NCI-H2196 (cell line): ENCODE measurements at regions not wholly inside any gene's neighbourhood (a gene's known extent, or its start where the extent isn't known, plus 50 kb on each side); places are given as distances from the start of the nearest gene placed in this dataset.
A peak's percentile ranks its signal among the peaks of the same experiment; 100 is the strongest.

ENCODE experiments used
- DNase-seq: peaks from one replicate; lab custom pipeline; 2025; ENCODE audit not compliant: unreplicated experiment; lab: John Stamatoyannopoulos, UW

DNA sequence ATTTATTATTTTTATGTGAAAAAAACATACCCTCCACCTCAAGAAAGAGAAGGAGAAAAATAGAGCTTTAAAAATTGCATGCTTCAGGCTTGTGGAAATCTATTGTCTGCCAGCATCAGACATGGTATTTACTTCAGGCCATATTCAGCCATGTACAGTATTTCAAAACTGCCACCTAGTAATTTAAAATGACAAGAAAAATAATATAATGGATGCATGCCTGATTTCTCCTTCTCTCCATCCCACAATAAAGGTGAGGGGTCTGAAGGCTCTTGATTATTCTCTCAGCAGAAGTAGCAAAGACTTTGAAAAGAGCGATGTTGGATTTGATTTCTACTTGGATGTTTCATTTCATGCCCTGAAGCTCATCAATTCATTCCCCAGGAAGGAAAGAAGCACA is 250.7 kb downstream of the TBC1D4 start:
- DNase-seq, result no peak

DNA sequence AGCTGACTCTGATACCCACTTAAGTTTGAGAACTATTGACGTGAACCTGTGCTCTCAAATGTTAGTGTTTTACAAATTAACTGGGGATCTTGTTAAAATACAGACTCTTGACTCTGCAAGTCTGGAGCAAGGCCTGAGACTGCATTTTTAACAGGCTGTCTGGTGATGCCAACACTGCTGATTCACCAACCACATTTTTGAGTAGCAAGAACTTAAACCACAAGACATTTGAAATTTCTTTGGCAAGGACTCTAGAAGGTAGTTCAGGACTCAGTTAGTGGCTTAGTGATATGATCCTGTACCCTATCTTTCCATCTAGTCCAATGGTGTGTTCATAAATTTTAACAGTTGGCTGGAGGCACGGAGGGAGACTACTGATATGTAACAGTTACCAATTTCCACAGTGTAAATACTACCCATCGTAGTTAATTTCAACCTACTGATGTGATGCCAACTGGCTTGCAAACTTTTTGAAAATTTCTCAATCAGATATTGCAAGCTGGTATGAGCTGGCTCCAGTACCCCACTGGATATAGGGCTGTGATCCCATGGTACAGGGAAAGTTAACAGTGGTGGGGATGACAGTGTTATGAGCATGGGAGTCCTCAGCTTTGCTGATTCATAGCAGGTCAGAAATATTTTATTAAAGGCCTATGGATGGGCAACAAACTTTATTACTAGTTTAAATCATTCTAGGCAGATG is 255.1 kb downstream of the TBC1D4 start:
- no peak for DNase-seq

DNA sequence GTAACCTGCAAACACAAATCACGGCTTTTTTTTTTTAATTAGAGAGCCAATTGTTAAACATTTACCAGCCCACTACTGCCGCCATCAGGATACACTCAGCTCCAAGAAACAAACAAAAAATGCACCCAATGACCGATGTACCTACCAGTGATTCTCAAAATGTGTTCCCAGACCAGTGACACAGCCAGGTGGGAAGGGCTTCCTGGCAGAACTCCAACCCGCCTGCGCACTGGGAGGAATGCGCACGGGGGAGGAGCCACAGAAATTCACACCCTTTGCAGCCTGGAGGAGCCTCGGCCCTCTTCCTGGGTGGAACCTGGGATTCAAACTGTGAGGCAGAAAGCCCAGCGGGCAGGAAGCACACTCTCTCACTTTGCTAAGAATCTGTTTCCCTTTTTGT is 255.9 kb downstream of the TBC1D4 start:
- DNase-seq, result no peak

DNA sequence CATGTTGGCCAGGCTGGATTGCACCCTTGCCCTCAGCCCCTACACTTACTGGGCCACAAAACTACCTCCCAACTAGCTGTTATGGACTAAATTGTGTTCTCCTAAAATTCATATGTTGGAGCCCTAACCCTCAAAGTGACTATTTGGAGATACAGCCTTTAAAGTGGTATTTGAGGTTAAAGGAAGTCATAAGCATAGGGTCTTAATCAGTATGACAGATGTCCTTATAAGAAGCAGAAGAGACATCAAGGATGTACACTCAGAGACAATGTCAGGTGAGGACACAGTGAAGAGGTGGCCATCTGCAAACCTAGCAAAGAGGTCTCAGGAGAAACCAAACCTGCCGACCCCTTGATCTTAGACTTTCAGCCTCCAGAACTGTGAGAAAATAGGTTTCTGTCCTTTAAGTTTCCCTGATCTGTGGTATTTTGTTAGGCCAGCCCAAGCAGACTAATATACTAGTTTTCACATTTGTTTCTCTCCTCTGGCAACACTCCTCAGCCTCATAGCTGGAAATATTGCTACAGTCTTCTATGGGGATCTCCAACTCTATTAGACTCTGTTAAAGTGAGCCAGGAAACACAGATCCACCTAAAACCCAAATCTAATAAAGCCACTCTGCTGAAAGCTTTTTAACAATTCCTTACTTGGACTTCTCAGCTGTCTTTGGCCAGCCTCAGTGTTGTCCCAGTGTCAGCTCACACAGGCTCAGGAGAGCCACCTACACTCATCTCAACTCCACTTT is 256.5 kb downstream of the TBC1D4 start:
- DNase-seq, result no peak

DNA sequence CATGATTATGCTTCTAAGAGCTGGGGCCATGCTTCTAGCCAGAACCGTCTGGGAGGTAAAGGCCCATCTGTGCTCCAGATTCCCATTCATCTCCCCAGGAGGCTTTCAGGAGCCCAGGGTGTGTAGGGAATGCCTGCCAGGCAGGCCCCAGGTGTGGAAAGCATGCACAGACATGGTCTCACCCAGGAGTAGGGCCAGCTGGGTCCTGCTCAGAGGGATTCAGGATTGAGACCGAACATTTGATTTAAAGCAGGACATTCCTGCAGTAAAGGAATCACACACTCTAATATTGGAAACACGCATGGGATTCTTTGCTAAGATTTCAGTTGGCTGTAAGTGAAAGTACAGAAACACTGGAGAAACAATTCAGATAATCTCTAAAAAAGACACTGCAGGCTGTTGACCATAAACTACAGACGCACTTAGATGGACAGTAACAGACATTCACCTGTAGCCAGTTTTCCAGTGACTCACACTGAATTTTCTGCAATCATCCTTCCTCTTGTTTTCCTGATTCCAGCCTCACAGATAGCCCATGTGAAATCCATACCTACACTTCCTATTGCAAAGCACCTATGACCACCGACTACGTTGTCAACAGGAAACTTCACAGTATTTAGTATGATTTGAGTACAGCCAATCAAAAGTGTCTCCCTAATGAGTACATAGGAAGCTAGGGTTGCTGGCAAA is 257.8 kb downstream of the TBC1D4 start:
- DNase-seq, result no peak

DNA sequence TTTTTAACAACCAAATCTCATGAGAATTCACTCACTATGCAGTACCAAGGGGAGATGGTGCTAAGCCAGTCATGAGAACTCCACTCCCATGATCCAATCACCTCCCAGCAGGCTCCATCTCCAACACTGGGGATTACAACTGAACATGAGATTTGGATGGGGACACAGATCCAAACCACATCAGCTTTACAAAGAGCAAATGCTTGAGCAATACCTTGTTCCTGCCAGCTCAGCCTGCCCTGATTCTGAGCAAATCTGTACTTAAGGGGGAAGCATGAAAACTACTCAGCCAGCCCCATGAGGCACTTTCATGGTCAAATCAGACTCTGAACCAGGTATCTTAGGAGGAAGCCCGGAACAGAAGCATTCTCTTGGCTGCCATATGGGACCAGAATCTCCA is 259.9 kb downstream of the TBC1D4 start:
- DNase-seq, result no peak

DNA sequence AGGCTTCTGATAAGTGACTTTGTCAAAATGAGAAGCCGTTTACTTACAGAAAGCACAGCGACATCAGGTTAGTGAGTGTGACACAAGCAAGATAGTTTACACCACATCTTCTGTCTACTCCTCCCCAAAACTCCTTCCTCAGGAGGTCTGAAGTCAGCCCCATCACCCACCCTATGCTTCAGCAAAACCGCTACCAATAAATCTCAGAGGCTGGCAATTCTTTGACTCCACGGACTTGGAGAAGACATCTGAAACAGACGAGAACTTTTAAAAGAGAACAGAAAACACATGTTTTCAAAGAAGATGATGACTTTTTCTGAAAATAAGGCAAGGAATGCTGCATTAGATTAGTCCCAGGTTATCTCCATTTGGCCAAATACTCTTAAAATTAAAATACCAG is 261.1 kb downstream of the TBC1D4 start:
- no peak for DNase-seq

DNA sequence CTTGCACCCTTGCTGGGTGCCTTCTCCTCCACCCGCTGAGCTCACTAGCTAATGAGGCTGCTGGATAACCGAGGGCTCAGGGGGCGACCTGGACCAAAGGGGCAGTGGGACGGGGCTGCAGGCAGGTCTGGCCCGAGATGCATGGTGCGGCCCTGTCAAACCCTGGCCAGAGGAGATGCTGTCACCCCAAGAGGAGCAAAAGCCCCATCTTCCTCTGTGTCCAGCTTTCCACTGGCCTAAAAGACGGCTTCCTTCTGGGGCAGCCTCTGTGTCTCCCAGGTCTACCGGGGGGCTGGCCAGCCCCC is 261.8 kb downstream of the TBC1D4 start:
- no peak for DNase-seq

DNA sequence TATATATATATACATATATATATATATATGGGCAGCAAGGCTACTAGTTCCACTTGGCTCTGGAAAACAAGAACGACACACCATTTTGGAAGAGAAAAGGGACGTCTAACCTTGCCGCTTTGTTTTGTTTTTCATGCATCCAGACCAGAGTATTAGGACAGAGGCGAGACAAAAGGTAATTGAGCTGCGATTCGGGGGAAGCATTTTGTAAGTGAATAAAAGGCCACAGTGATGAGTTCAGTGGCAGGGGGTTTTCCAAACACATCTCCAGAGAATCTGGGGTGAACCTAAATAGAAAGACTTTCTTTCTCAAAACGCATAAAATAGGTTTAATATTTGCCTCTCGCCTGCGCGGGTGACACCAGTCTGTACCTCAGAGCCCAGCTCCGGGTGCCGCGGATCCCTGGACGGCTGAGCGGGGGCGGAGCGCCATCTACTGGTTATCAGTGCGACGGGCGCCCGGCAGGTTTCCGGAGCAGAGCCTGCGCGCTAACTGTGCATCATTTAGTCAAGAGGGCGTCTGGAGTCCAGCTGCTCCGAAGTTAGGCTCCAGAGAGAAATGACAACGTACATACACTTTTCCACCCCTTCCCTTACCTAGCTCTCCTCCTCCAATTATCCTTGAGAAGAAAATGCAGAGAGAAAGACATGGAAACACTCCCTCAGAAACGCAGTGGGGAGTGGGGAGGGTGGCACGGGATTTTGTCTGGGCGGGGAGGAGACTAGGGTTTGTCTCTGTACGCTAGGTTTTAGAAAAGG is 262.3 kb downstream of the TBC1D4 start:
- peak; percentile 45 for DNase-seq

DNA sequence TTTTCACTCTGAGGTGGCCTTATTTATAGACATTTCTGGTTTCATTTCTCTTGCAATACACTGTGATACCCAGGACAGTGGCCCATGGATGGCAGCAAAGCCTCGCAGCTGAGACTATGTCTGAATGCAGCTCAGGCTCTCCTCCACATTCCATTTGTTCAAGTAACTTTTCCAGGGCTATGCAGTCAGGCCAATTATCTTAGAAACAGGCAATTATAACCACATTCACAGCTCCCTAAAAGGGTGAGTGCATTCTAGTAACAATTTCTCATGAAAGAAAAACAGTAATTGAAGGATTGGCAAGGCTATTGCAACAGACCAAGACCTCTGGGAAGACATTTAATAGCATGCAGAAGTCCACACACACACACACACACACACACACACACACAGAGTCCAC is 264.0 kb downstream of the TBC1D4 start:
- DNase-seq, result no peak

DNA sequence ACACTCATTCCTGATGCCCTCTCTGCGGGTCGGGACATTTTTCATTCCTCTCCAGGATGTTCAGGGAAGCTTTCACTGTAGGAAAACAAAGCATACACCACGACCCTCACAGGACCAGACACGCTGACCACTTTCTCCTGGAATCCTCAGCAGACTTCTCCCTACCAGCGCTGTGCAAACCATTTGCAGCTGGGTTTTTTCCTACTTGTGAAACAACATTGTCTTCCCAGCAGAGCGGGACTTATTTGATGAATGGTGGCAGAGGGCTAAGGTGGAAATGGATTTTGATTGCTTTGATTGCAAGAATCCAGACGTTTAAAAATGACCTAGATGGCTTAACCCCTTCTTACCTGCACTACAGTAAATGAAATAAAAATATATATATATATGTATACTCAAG is 265.9 kb downstream of the TBC1D4 start:
- DNase-seq, result no peak

DNA sequence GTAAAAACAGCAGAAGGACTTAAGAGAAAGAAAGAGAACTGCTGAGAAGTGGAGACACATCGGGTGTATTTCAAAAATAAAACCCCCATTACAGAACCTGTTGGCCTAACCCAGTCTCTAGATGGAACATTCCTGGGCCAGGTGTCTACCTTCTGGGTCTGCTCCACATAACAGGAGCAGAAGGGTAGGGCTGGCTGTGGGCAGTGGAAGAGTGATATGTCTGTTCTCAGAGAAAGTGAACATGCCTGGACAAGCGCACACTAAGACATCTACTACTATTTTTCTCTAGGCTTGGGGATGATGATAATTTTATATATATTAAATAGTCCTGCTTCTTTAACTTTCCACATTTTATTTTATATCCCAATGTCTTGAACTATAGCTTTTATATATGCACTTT is 267.1 kb downstream of the TBC1D4 start:
- DNase-seq, result no peak

DNA sequence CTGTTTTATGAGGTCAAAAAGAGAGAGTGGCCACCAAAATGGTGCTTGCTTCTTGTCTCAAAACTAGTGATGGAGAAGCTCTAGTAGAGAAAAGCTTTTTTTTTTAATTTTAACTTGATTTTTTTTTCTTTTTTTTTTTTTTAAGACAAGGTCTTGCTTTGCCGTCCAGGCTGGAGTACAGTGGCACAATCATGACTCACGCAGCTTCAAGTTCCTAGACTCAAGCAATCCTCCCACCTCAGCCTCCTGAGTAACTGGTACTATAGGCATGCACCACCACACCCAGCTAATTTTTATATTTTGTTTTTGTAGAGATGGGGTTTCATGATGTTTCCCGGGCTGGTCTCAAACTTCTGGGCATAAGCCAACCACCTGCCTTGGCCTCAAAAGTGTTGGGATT is 279.0 kb downstream of the TBC1D4 start:
- no peak for DNase-seq

DNA sequence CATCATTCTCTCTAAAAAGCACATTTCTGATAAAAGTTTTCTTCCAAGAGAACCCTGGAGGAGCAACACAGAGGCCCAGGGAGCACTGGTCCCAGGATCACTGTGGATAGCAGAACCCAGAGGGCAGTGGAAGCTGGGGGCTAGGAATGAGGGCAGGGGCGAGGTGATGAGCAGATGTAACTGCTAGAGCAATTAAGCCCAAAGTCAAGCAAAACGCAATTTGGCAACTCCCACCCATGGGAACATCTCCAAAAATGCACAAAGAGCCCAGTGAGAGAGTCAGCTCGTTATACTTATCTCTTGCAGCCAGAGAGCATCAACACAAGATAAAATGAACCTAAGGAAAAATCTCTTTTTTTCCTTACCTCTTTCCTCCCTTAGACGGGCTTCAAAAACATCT is 284.2 kb downstream of the TBC1D4 start:
- no peak for DNase-seq

DNA sequence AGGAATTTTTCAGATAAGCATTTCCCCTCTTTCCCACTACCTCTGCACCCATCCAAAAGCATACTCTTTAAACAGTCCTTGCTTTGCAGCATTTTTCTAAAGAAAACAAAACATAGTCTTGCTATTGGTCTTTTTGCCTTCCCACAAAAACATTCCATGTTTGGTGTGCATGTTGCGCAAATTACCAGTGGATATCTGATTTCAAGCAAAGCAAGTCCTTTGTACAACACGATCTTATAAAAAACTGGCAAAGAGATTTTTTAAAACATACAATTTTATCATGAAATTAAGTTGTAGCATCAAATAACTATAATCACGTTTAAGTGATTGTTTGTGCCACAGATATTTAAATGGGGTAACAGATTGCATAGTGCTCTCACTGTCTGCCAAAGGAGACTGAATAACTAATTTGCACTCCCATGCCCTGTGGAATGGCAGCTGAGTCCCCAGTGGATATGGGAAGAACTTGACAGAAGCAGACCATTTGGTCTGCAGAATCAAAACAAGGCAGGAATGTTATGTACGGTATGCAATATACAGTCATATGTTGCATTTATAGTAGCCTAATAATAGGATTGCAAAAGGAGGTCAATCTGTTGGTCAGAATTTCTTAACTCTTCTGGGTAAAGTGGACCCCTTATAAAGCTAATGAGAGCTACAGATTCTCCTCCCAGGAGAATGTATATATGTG is 285.7 kb downstream of the TBC1D4 start:
- DNase-seq, result no peak

DNA sequence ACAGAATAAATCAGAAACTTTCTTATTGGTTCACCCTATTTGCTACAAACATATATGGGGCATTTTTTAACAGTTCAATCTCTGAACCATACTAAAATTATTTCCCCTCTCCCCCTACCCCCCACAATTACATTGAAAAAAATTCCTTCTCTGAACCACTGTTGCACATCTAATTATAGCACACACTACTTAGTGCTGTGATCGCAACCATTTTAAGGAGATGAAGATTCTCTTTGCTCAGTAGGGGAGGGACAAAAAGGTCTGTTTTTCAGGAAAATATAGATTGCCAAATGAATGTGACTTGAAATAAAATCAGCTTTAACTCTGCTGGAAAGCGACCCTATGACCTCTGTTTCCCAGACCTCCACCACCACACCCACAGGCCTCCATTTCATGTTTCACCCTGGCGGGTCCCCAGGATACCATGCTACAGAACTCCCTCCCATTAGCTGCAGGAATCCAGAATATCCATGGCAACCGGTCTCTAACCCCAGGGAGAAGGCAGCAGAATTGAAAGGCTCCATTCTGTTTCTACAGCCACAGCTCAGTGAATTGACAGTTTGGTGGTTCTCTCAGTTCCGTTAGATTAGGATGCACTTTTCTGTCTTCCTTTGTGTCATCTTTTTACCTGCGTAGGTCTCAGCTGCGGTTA is 286.3 kb downstream of the TBC1D4 start:
- DNase-seq, result no peak

DNA sequence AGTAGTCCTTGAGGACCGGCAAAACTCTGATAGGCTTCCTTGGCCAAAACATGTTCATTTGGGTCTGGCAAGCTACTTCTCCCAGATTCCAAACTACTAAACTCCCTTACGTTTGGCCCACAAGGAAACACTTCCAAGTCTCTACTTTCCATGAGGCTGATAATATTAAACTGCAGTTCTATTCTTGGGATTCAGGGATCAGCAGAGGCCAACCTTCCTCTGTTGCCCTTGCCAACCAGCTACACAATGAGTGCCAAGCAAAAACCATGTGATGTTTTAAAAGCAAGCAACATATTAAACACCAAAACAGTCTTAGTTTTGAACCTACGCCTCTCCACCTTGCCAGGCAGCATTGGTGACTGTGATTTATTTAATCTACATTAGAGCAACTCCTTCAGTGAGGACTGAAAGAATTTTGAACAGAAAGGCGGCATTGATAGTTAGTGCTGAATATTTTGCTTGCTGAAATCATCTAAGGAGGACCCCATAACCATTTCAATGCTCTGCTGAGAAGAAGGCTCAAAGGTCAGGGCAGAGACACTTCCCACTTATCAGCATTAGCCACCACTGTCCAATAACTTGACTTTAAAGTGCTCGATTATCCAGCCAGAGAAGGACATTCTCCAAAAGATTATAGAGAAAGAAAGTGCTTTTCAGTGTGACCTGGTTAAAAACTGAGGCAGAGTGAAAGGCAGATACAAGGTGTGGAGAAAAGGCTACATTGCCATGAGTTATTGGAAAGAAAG is 287.1 kb downstream of the TBC1D4 start:
- DNase-seq, result no peak

DNA sequence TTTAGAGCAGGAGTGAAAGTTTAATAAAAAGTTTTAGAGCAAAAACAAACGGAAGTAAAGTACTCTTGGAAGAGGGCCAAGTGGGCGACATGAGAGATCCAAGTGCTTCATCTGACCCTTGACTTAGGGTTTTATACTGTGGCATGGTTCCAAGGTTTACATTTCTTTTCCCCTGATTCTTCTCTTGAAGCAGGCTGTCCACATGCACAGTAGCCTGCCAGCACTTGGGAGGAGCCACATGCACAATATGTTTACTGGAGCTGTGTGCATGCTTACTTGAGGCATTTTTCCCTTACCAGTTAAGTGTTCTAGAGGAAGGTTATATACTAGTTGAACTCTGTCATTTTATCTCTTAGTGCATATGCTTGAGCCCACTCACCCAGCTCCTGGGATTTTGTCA is 295.6 kb downstream of the TBC1D4 start:
- DNase-seq, result no peak

DNA sequence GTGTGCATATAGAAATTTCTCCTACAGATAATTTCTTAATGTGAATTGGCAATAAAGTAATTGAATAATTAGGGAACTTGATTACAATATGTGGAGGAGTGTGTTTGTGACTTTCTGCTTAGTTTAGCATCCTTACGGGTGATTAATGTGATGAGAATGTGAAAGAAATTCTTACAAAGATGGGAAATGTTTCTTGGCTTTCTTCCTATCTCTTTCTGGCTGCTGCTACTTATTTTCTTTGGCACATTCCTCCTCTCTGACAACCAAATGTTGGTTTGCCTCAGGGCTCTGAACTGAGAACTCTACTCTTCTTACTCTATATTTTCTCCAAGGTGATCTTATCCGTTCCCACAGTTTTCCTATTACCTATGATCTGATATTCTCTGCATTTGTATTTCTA is 300.1 kb downstream of the TBC1D4 start:
- no peak for DNase-seq
